ENCODE measurements at regions not wholly inside any gene's neighbourhood (a gene's known extent, or its start where the extent isn't known, plus 50 kb on each side); places are given as distances from the start of the nearest gene placed in this dataset.
"Not testable (repeated sequence)": the region's sequence is repeated elsewhere in the genome, so short reads cannot be mapped to it uniquely, and the experiment has no call there.

- intact Hi-C loops (cut with DNase I), result no loop called here
- DNase-seq, result no peak
These were observed 177.9 kb upstream of the FUT9 start for GRCh38 chr6:95837890-95838289.

DNA sequence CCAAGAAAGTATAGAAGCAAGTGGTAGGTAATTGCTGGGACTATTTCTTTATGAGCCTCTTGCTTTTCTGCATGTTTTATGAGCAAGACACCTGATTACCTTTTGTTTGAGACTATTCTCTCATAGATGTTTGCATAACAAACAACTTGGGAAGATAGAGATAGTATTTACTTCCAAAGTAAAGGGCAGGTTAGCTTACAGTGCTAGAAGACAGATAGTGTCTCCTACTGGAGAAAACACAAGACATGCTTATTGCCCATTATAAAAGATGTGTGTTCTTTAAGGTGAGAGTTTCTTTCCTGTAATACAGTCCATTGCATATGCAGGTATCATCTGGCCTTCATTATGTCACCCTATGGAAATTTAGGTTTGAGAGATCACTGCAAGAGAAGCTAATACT is 174.2 kb upstream of the FUT9 start:
- intact Hi-C loops (cut with DNase I), result no loop called here

GRCh38 chr6:95846652-95847051 is 169.1 kb upstream of the FUT9 start:
- intact Hi-C loops (cut with DNase I), result no loop called here
- DNase-seq, result no peak

More for the DNA sequence above, 174.2 kb upstream of the FUT9 start:
- no peak for DNase-seq

GRCh38 chr6:95847061-95847460 is 168.7 kb upstream of the FUT9 start:
- intact Hi-C loops (cut with DNase I), result no loop called here
- DNase-seq, result peak in 1 of 42 donors; percentile 4

GRCh38 chr6:95848717-95849116 is 167.1 kb upstream of the FUT9 start:
- peak in 15 of 42 donors; percentile 1 to 36 (median 9) for DNase-seq
- intact Hi-C loops (cut with DNase I), result no loop called here

GRCh38 chr6:95856876-95857364 is 158.9 kb upstream of the FUT9 start:
- no peak for DNase-seq
- intact Hi-C loops (cut with DNase I), result no loop called here

DNA sequence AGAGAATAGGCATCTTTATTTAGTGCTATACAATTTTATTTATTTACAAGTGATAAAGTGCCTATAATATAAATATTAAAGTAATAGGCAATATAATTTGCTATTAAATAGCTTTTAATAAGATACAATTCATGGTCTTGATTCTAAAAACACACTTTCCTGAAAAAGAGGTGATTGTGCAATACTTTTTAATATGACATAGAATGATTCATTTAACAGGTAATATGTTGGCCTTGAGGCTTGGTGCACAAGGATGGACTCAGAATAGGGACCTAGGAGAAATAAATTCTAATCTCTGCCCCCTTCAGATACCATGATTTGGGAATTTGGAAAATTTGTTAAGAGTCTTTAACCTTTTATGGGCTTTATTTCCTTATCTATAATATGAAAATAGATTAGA is 149.9 kb upstream of the FUT9 start:
- DNase-seq, result no peak
- intact Hi-C loops (cut with DNase I), result no loop called here

DNA sequence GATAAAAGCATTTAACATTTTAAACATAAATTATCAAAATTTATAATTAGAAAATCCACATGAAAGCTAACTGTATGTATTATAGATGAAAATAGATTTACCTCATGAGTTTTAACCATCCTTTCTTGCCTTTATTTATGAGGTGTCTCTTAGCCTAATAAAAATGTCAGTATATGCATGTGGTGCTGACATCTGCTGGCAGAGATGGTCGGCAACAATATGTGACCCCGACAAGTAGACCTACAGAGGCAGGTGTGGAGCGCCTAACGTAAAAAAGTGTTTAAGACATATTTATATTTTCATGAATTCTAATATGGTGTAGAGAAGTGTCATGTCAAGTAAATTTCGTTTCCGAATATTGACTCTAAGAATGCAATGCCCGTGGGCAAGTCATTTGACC is 149.0 kb upstream of the FUT9 start:
- DNase-seq, result peak in 29 of 42 donors; percentile 2 to 61 (median 22)

GRCh38 chr6:95867205-95867604 is 148.6 kb upstream of the FUT9 start:
- no peak for DNase-seq
- intact Hi-C loops (cut with DNase I), result no loop called here

More for the DNA sequence above, 149.0 kb upstream of the FUT9 start:
- intact Hi-C loops (cut with DNase I), result no loop called here

GRCh38 chr6:95877480-95877879 is 138.3 kb upstream of the FUT9 start:
- no peak for DNase-seq
- intact Hi-C loops (cut with DNase I), result no loop called here

GRCh38 chr6:95879856-95880255 is 135.9 kb upstream of the FUT9 start:
- intact Hi-C loops (cut with DNase I), result no loop called here
- no peak for DNase-seq

GRCh38 chr6:95882371-95882770 is 133.4 kb upstream of the FUT9 start:
- no peak for DNase-seq
- intact Hi-C loops (cut with DNase I), result no loop called here

DNA sequence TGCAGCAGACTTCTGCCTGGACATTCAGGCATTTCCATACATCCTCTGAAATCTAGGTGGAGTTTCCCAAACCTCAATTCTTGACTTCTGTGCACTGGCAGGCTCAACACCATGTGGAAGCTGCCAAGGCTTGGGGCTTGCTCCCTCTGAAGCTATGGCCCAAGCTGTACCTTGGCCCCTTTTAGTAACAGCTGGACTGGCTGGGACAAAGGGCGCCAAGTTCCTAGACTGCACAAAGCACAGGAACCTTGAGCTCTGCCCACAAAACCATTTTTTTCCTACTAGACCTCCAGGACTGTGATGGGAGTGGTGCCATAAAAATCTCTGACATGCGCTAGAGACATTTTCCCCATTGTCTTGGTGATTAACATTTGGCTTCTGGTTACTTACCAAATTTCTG is 127.1 kb upstream of the FUT9 start:
- DNase-seq; intact Hi-C loops (cut with DNase I): not testable (repeated sequence)

GRCh38 chr6:95905132-95905531 is 110.6 kb upstream of the FUT9 start:
- no peak for DNase-seq
- intact Hi-C loops (cut with DNase I), result no loop called here

DNA sequence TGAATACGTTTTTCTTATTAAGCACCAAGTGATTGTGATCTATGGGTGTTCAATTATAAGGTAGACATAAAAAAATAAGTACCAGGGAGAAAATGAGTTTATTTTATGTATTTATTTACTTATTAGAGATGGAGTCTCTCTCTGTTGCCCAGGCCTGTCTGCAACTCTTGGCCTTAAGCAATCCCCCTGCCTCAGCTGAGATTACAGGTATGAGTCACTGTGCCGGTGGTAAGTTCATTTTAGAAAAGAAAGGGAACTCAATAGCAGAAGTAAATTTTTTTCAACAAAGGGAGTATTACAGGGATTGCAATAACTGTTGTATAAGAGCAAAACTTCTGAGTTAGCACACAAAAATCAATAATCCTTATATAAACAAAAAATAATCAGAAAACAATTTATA is 98.7 kb upstream of the FUT9 start:
- no peak for DNase-seq
- intact Hi-C loops (cut with DNase I), result no loop called here

GRCh38 chr6:95923518-95923917 is 92.3 kb upstream of the FUT9 start:
- intact Hi-C loops (cut with DNase I), result no loop called here
- DNase-seq, result peak in 3 of 42 donors; percentile 10 to 30 (median 10)

GRCh38 chr6:95935736-95936135 is 80.0 kb upstream of the FUT9 start:
- intact Hi-C loops (cut with DNase I), result no loop called here
- DNase-seq, result peak in 3 of 42 donors; percentile 3 to 30 (median 6)

GRCh38 chr6:95946906-95947305 is 68.9 kb upstream of the FUT9 start:
- no peak for DNase-seq
- intact Hi-C loops (cut with DNase I), result no loop called here

GRCh38 chr6:95948324-95948723 is 67.5 kb upstream of the FUT9 start:
- DNase-seq, result no peak
- intact Hi-C loops (cut with DNase I), result no loop called here

GRCh38 chr6:95949985-95950384 is 65.8 kb upstream of the FUT9 start:
- intact Hi-C loops (cut with DNase I), result no loop called here
- no peak for DNase-seq

DNA sequence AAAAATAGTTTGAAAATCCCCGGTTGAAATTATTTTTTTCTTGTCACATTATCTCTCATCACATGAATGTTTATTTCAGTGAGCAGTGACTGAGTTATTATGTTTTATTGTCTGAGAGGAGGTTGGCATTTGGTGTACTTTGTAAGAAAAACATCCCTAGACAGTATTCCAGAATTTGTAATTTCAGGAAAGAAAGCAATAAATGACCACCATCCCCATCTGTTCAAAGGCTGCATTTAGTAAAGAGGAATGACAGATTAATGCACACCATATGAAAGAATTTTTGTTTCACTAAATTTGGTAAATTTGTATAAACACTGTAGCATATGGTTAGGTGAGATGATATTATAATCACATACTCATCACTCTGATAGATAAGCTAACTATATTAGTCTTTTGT is 57.1 kb upstream of the FUT9 start:
- no peak for DNase-seq
- intact Hi-C loops (cut with DNase I), result no loop called here

DNA sequence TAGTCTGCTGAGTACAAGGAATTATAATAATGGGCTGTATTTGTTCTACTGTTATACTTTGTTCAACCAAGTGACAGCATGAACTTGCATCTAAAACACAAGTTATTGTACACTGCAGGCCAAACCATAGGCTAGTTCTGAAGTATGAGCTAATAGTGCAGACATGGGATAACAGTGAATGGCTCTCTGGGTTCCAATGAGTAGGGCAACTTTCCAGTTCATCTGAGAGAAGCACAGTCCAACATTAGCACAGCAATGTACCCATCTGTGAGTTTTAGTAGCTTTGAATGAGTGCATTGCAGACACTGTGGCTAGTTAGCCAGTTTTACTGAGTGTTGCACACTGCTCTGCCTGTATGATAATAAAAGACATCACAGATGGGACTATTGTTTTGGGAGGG is 56.5 kb upstream of the FUT9 start:
- intact Hi-C loops (cut with DNase I), result no loop called here
- DNase-seq, result peak in 14 of 42 donors; percentile 4 to 70 (median 15)
